Loucy (cell line): ENCODE measurements at regions not wholly inside any gene's neighbourhood (a gene's known extent, or its start where the extent isn't known, plus 50 kb on each side); places are given as distances from the start of the nearest gene placed in this dataset.

Source experiments
- H2AFZ ChIP-seq: fragments of 200-600 bp; sonication (generic); 2 replicates; pipeline ENCODE4 v1.6.0; 2016; ENCODE audit warnings: antibody characterized with exemption, mild to moderate bottlenecking, low read length, moderate library complexity
- H3F3A ChIP-seq: fragments of 200-600 bp; 2 replicates; pipeline ENCODE4 v1.6.0; 2016; ENCODE audit warnings: antibody characterized with exemption, low read depth, mild to moderate bottlenecking
- H3K27me3 ChIP-seq: fragments of 200-600 bp; sonication (generic); 2 replicates; pipeline ENCODE4 v1.6.1; 2014; ENCODE audit warnings: low read length, mild to moderate bottlenecking; ENCODE audit not compliant: insufficient read depth, poor library complexity, severe bottlenecking
- H3K36me3 ChIP-seq: fragments of 200-600 bp; sonication (generic); 2 replicates; pipeline ENCODE4 v1.6.1; 2016; ENCODE audit warnings: low read length; ENCODE audit not compliant: insufficient read depth
- H3K4me1 ChIP-seq: fragments of 200-600 bp; sonication (generic); 2 replicates; pipeline ENCODE4 v1.5.1; 2014; ENCODE audit warnings: low read length, mild to moderate bottlenecking; ENCODE audit not compliant: insufficient read depth, poor library complexity, severe bottlenecking
- H3K4me2 ChIP-seq: fragments of 200-600 bp; sonication (generic); 2 replicates; pipeline ENCODE4 v1.6.0; 2014; ENCODE audit warnings: antibody characterized with exemption, low read length, low read depth, mild to moderate bottlenecking; ENCODE audit not compliant: poor library complexity, severe bottlenecking
- H3K4me3 ChIP-seq: fragments of 200-600 bp; sonication (generic); 2 replicates; pipeline ENCODE4 v1.5.1; 2014; ENCODE audit warnings: low read length, mild to moderate bottlenecking, mixed read lengths; ENCODE audit not compliant: poor library complexity, severe bottlenecking
- H3K79me2 ChIP-seq: fragments of 200-600 bp; sonication (generic); 2 replicates; pipeline ENCODE4 v1.6.1; 2014; ENCODE audit warnings: low read length; ENCODE audit not compliant: insufficient read depth
- H3K9ac ChIP-seq: fragments of 200-600 bp; sonication (generic); 2 replicates; pipeline ENCODE4 v1.6.0; 2014; ENCODE audit warnings: mild to moderate bottlenecking, low read depth, low read length, moderate library complexity; ENCODE audit not compliant: poor library complexity, severe bottlenecking
- H3K9me2 ChIP-seq: fragments of 200-600 bp; sonication (generic); replicated peaks from 2 replicates; pipeline ENCODE4 v1.6.1; 2016; ENCODE audit warnings: low read depth, low read length, mixed read lengths
- H3K9me3 ChIP-seq: fragments of 200-600 bp; sonication (generic); 2 replicates; pipeline ENCODE4 v1.6.1; 2014; ENCODE audit warnings: mild to moderate bottlenecking, antibody characterized with exemption, low read length, low read depth; ENCODE audit not compliant: insufficient read depth
- H4K20me1 ChIP-seq: fragments of 200-600 bp; sonication (generic); 2 replicates; pipeline ENCODE4 v1.6.0; 2014; ENCODE audit warnings: antibody characterized with exemption, low read length, mild to moderate bottlenecking; ENCODE audit not compliant: insufficient read depth, poor library complexity, severe bottlenecking
- CTCF ChIP-seq: fragments of 200-600 bp; sonication (generic); conservative IDR thresholded peaks from 2 replicates; pipeline ENCODE4 v1.5.1; 2014; ENCODE audit warnings: mild to moderate bottlenecking, antibody characterized with exemption, low read length
- EZH2phosphoT487 ChIP-seq: fragments of 200-600 bp; IDR thresholded peaks from 2 replicates; pipeline ENCODE4 v1.6.1; 2018; ENCODE audit warnings: antibody characterized with exemption, mild to moderate bottlenecking, moderate library complexity, borderline replicate concordance

DNA sequence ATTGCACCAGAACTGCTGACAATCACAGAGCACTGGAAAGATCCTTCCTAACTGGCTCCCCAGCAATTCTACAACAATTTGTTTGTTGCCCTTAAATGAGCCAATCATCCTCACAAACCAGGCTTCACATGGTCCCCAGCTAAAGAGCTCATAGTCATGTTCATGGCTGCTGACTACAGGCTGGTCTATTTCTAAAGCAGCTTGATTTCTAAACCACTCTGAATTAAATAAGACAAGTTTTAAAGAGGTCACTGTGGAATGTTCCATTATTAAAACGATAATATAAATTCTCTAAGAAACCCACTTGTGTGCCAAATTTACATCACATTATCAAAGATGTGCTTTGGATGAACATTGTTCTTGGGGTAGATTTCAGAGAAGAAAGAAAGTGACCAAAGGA is 110.7 kb downstream of the COPS8 start:
- no peaks in the 10 kb centered on the region for H4K20me1 ChIP-seq
- H3K4me1 ChIP-seq: no peaks in the 10 kb centered on the region
- no peaks in the 10 kb centered on the region for H3F3A ChIP-seq
- H3K9ac ChIP-seq: no peak overlapping the region
- no peak overlapping the region for H2AFZ ChIP-seq
- H3K4me3 ChIP-seq: no peak overlapping the region
- no peaks in the 10 kb centered on the region for H3K27me3 ChIP-seq
- H3K4me2 ChIP-seq: no peak overlapping the region
- H3K79me2 ChIP-seq: no peaks in the 10 kb centered on the region
- no peaks in the 10 kb centered on the region for H3K9me2 ChIP-seq
- H3K9me3 ChIP-seq: no peaks in the 10 kb centered on the region
- no peaks in the 10 kb centered on the region for H3K36me3 ChIP-seq
- TF ChIP-seq CTCF (no peak), EZH2phosphoT487 (no peak)

GRCh38 chr2:237196866-237197618 is 111.4 kb downstream of the COPS8 start:
- no peak overlapping the region for H2AFZ ChIP-seq

DNA sequence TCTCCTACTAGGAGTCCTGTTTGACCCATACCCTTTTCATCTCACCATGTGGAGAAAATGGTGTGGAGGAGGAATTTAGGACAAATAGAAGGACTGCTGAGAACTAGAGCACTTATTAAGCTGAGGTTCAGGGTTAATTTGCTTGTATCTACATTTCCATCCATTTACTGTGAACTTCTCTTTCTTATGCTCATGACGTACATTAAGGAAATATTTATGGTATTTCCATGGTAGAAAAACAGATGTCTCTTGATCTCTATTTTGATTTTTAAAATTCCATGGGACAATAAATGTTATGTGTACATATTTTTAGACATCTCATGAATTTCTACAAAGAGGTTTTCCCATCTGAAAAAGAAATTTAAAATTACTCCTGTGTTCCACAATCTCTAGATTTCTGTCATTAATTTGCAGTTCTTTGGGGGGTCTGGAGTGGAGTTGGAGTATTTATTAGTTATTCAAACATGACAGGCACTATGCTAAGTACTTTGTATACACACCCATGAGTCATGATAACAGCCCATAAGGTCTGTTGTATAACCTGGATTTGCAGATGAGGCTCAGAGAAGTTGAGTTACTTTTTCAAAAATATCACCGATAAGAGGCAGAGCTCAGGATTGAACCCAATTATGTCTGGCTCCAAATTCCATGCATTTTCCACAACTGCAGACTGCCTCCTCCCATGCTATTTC is 112.6 kb downstream of the COPS8 start:
- no peaks in the 10 kb centered on the region for H4K20me1 ChIP-seq
- no peak overlapping the region for H3K4me3 ChIP-seq
- H3K9ac ChIP-seq: no peak overlapping the region
- no peaks in the 10 kb centered on the region for H3K9me2 ChIP-seq
- H3K27me3 ChIP-seq: no peaks in the 10 kb centered on the region
- H3K4me2 ChIP-seq: no peak overlapping the region
- no peaks in the 10 kb centered on the region for H3K4me1 ChIP-seq
- TF ChIP-seq CTCF: no peak
- H3K79me2 ChIP-seq: no peaks in the 10 kb centered on the region
- H3K9me3 ChIP-seq: no peaks in the 10 kb centered on the region
- H3F3A ChIP-seq: no peaks in the 10 kb centered on the region
- no peak overlapping the region for H2AFZ ChIP-seq
- H3K36me3 ChIP-seq: no peaks in the 10 kb centered on the region

More at GRCh38 chr2:237196866-237197618, 111.4 kb downstream of the COPS8 start:
- Histone ChIP-seq H3K36me3 (no peaks in the 10 kb centered on the region), H3K4me1 (no peaks in the 10 kb centered on the region), H3K9ac (no peak overlapping the region), H3K4me2 (no peak overlapping the region), H4K20me1 (no peaks in the 10 kb centered on the region), H3K9me3 (no peaks in the 10 kb centered on the region), H3F3A (no peaks in the 10 kb centered on the region), H3K79me2 (no peaks in the 10 kb centered on the region), H3K9me2 (no peaks in the 10 kb centered on the region), H3K27me3 (no peaks in the 10 kb centered on the region), H3K4me3 (no peak overlapping the region)
- TF ChIP-seq CTCF (no peak), EZH2phosphoT487 (no peak)
